Panc1 (cell line): ENCODE measurements at regions not wholly inside any gene's neighbourhood (a gene's known extent, or its start where the extent isn't known, plus 50 kb on each side); places are given as distances from the start of the nearest gene placed in this dataset.

Experiments
- ATAC-seq: fragments of 200-7000 bp; cut with Tn5 transposase; 2 replicates; pipeline ENCODE4 v1.9.1; 2020; ENCODE audit warnings: mild to moderate bottlenecking, moderate library complexity
- BruUV-seq: library from RNA; stranded (reverse); fragments of 400-500 nt; replicated peaks from 2 replicates; lab custom pipeline; 2021; lab: Mats Ljungman, UMichigan
- CTCF ChIA-PET: fragments of 300-600 bp; sonication (Branson Sonifier 250); formaldehyde crosslinking; loops from one replicate; lab custom pipeline; 2022; ENCODE audit warnings: antibody characterized with exemption; lab: Charles Lee
- POLR2A ChIA-PET: fragments of 300-600 bp; sonication (Branson Sonifier 250); formaldehyde crosslinking; loops from one replicate; lab custom pipeline; 2022; ENCODE audit warnings: antibody characterized with exemption; lab: Charles Lee
- DNase-seq: peaks from one replicate; pipeline ENCODE4 v3.0.0-alpha.2; 2010; ENCODE audit warnings: low read depth, low spot score
- H3K27ac ChIP-seq: 2 replicates; pipeline ENCODE4 v1.5.1; 2011; ENCODE audit warnings: mild to moderate bottlenecking, low read length, inconsistent platforms
- H3K27me3 ChIP-seq: fragments of 200-500 bp; sonication (Bioruptor generic); 2 replicates; pipeline ENCODE4 v1.6.0; 2014; ENCODE audit warnings: low read length, inconsistent platforms; ENCODE audit not compliant: control insufficient read depth, insufficient read depth
- H3K36me3 ChIP-seq: fragments of 200-500 bp; sonication (Bioruptor generic); 2 replicates; pipeline ENCODE4 v1.5.1; 2014; ENCODE audit warnings: inconsistent platforms, mild to moderate bottlenecking, low read length, moderate library complexity; ENCODE audit not compliant: control insufficient read depth, insufficient read depth
- H3K4me1 ChIP-seq: 2 replicates; pipeline ENCODE4 v1.5.1; 2011; ENCODE audit warnings: inconsistent platforms, mild to moderate bottlenecking, low read length, moderate library complexity; ENCODE audit not compliant: control insufficient read depth, insufficient read depth
- H3K4me3 ChIP-seq, 2 experiments: 2 replicates each; pipeline ENCODE4 v1.5.1; 2011 to 2012; ENCODE audit warnings: low read depth in 2 of 2, low read length in 2 of 2, mild to moderate bottlenecking in 2 of 2, inconsistent platforms in 1 of 2, moderate library complexity in 1 of 2
- H3K9me3 ChIP-seq: fragments of 200-500 bp; sonication (Bioruptor generic); 2 replicates; pipeline ENCODE4 v1.5.1; 2014; ENCODE audit warnings: low read depth, mild to moderate bottlenecking, inconsistent platforms, low read length, moderate library complexity; ENCODE audit not compliant: control insufficient read depth, insufficient read depth
- CTCF ChIP-seq: fragments of 450-650 bp; IDR thresholded peaks from 2 replicates; pipeline ENCODE4 v1.5.1; 2017; ENCODE audit warnings: mild to moderate bottlenecking
- POLR2AphosphoS5 ChIP-seq: IDR thresholded peaks from 2 replicates; pipeline ENCODE4 v1.6.1; 2012; ENCODE audit warnings: mild to moderate bottlenecking, low read depth, low read length, moderate library complexity
- REST ChIP-seq, 2 experiments: IDR thresholded peaks; 2 replicates each; pipeline ENCODE4 v1.6.1; 2011 to 2012; ENCODE audit warnings: low read depth in 2 of 2, control low read depth in 1 of 2, low read length in 1 of 2, mild to moderate bottlenecking in 1 of 2, moderate library complexity in 1 of 2; ENCODE audit not compliant: insufficient read depth in 1 of 2
- SIN3A ChIP-seq: IDR thresholded peaks from 2 replicates; pipeline ENCODE4 v1.6.1; 2012; ENCODE audit warnings: low read depth, mild to moderate bottlenecking, low read length, moderate library complexity, borderline replicate concordance; ENCODE audit not compliant: insufficient read depth
- TCF7L2 ChIP-seq: IDR thresholded peaks from 2 replicates; pipeline ENCODE4 v1.6.1; 2011; ENCODE audit warnings: mild to moderate bottlenecking, low read depth, low read length, inconsistent platforms
- in situ Hi-C: cut with HindIII; loops from 2 replicates; pipeline ENCODE4 v1.10.0; 2016; ENCODE audit warnings: low sequenced_read_pairs, low pct_unique_long_range_greater_than_20kb
- intact Hi-C: fragments of 100-400 bp; cut with micrococcal nuclease; formaldehyde crosslinking; loops from one replicate; pipeline ENCODE4 v1.10.0; 2022; ENCODE audit not compliant: unreplicated experiment

DNA sequence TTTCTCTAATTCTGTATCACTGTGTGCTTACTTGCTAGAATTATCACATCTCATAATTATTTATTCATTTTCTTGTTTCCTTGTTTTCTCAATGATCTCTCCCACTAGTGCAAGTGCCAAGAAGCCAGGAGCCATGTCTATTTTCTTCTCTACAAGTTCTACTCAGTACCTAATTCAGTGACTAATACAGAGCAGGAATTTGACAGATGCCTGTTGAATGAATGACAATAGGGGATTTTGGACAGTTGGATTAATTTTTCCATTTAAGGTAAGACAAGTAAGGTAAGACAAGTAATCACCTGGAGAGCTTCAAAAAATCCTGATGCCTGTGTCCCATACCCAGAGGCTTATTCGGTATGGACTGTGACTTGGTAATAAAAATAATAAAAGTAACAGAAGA is 81.0 kb downstream of the EDN1 start:
- H3K27me3 ChIP-seq, result no peaks in the 10 kb centered on the region
- no peak for TF ChIP-seq POLR2AphosphoS5
- TF ChIP-seq SIN3A, result no peak
- TF ChIP-seq TCF7L2, result no peak
- no peak for TF ChIP-seq REST (IDR thresholded peaks at IDR 0.05; ENCODE audit: insufficient read depth in 1 of 2, low read depth in 2 of 2, low read length in 1 of 2)
- TF ChIP-seq CTCF, result no peak
- H3K4me3 ChIP-seq, result no peak overlapping the region
- intact Hi-C loops, result no loop called here
- in situ Hi-C loops, result no loop called here
- H3K9me3 ChIP-seq, result no peaks in the 10 kb centered on the region
- no peak for DNase-seq
- ChIA-PET POLR2A (interaction anchor here (0.6 kb wide), 1 partner anchor 14 kb away, joined by 4 read pairs; no protein-coding TSS in a partner anchor), CTCF (no interaction called here)
- ATAC-seq, result no peak
- H3K36me3 ChIP-seq, result no peaks in the 10 kb centered on the region
- H3K27ac ChIP-seq, result peak overlapping the region; percentile 45; the same call in 1 of the 2 replicates
- BruUV-seq, result no TSS peak
- H3K4me1 ChIP-seq, result peaks cover 9% of the 10 kb centered on the region

DNA sequence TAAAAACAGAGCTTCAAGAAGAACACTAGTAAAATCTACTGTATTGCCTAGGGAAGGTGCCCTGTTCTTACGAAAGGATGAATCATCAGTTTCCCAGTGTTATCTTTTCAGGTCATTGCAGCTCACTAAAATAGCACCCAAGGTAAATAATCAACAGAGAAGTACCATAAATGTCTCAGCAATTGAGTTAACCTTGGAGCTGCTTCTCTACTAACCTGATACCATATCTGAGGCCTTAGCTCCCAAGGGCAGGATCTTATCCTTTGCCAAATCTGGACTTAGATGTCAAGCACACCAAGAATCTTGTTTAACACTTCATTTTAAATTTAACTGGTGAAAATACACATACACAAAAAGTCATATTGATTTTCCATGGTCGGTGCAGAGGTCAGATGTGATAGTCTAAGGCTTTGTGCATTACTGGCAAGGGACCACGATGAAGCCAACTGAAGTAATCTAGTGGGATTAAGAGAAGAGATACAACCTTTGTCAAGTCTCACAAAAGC is 81.5 kb downstream of the EDN1 start:
- ChIA-PET POLR2A (interaction anchor here (0.6 kb wide), 1 partner anchor 13 kb away, joined by 4 read pairs; no protein-coding TSS in a partner anchor), CTCF (no interaction called here)
- in situ Hi-C loops, result no loop called here
- H3K36me3 ChIP-seq, result no peaks in the 10 kb centered on the region
- no TSS peak for BruUV-seq
- intact Hi-C loops, result no loop called here
- peak overlapping the region; percentile 51; the same call in 1 of the 2 replicates for H3K27ac ChIP-seq
- H3K4me3 ChIP-seq, result no peak overlapping the region
- peaks cover 9% of the 10 kb centered on the region for H3K4me1 ChIP-seq
- TF ChIP-seq POLR2AphosphoS5 (peak; percentile 26; the same call in 1 of the 2 replicates), CTCF (no peak), REST (IDR thresholded peaks at IDR 0.05; ENCODE audit: insufficient read depth in 1 of 2, low read depth in 2 of 2, low read length in 1 of 2) (no peak)
- H3K27me3 ChIP-seq, result no peaks in the 10 kb centered on the region
- no peaks in the 10 kb centered on the region for H3K9me3 ChIP-seq
- ATAC-seq (peak; percentile 65), DNase-seq (no peak)
